HepG2 (cell line): ENCODE measurements at regions not wholly inside any gene's neighbourhood (a gene's known extent, or its start where the extent isn't known, plus 50 kb on each side); places are given as distances from the start of the nearest gene placed in this dataset.

ENCODE experiments used
- CEBPZ ChIP-seq: IDR thresholded peaks from 2 replicates; pipeline ENCODE4 v1.6.1; 2012; ENCODE audit warnings: low read length, improper control_type of control experiment
- HMGXB3 ChIP-seq: sonication (generic); formaldehyde crosslinking; IDR thresholded peaks from 2 replicates; pipeline ENCODE4 v1.4.0; 2020; ENCODE audit warnings: missing genetic modification reagents, borderline replicate concordance
- TEF ChIP-seq: sonication (generic); formaldehyde crosslinking; IDR thresholded peaks from 2 replicates; pipeline ENCODE4 v1.5.0; 2020; ENCODE audit warnings: missing genetic modification reagents

- TF ChIP-seq HMGXB3 (CRISPR knock-in tag) (no peak), CEBPZ (no peak), TEF (CRISPR knock-in tag) (no peak)
These were observed 180.3 kb upstream of the GUCY1A2 start (continued) for GRCh38 chr11:107198490-107199007.
